ENCODE measurements at regions not wholly inside any gene's neighbourhood (a gene's known extent, or its start where the extent isn't known, plus 50 kb on each side); places are given as distances from the start of the nearest gene placed in this dataset.

- DNase-seq (ENCODE audit: low read depth, low spot score) = no peak
These were observed 445.3 kb upstream of the MAF start for GRCh38 chr16:80045861-80046260.

- no peak for DNase-seq (ENCODE audit: low read depth, low spot score)
These were observed 440.9 kb upstream of the MAF start for GRCh38 chr16:80041410-80041809.

GRCh38 chr16:80040814-80041213, 440.3 kb upstream of the MAF start:
- DNase-seq (ENCODE audit: low read depth, low spot score) = no peak

- no peak for DNase-seq (ENCODE audit: low read depth, low spot score)
These were observed 439.9 kb upstream of the MAF start for GRCh38 chr16:80040413-80040812.

GRCh38 chr16:80039777-80040176, 439.2 kb upstream of the MAF start:
- no peak for DNase-seq (ENCODE audit: low read depth, low spot score)

GRCh38 chr16:80038566-80038965, 438.0 kb upstream of the MAF start:
- DNase-seq (ENCODE audit: low read depth, low spot score) = no peak

- DNase-seq (ENCODE audit: low read depth, low spot score) = no peak
These were observed 434.6 kb upstream of the MAF start for GRCh38 chr16:80034948-80035663.

- no peak for DNase-seq (ENCODE audit: low read depth, low spot score)
These were observed 433.9 kb upstream of the MAF start for GRCh38 chr16:80034469-80034826.

GRCh38 chr16:80033783-80034468, 433.4 kb upstream of the MAF start:
- DNase-seq (ENCODE audit: low read depth, low spot score) = no peak

GRCh38 chr16:80029761-80030481, 429.4 kb upstream of the MAF start:
- no peak for DNase-seq (ENCODE audit: low read depth, low spot score)

- DNase-seq (ENCODE audit: low read depth, low spot score) = no peak
These were observed 428.8 kb upstream of the MAF start for GRCh38 chr16:80029381-80029630.

- DNase-seq (ENCODE audit: low read depth, low spot score) = no peak
These were observed 428.2 kb upstream of the MAF start for GRCh38 chr16:80028581-80029380.

GRCh38 chr16:80027007-80027965, 426.7 kb upstream of the MAF start:
- peak; percentile 0 for DNase-seq (ENCODE audit: low read depth, low spot score)

- no peak for DNase-seq (ENCODE audit: low read depth, low spot score)
These were observed 424.7 kb upstream of the MAF start for GRCh38 chr16:80025236-80025635.

- no peak for DNase-seq (ENCODE audit: low read depth, low spot score)
These were observed 423.9 kb upstream of the MAF start for GRCh38 chr16:80024443-80024842.

GRCh38 chr16:80023865-80024264, 423.3 kb upstream of the MAF start:
- no peak for DNase-seq (ENCODE audit: low read depth, low spot score)

- DNase-seq (ENCODE audit: low read depth, low spot score) = no peak
These were observed 418.9 kb upstream of the MAF start for GRCh38 chr16:80019395-80019794.

- no peak for DNase-seq (ENCODE audit: low read depth, low spot score)
These were observed 417.9 kb upstream of the MAF start for GRCh38 chr16:80018466-80018865.

- no peak for DNase-seq (ENCODE audit: low read depth, low spot score)
These were observed 416.3 kb upstream of the MAF start for GRCh38 chr16:80016731-80017326.

GRCh38 chr16:80015566-80015965, 415.0 kb upstream of the MAF start:
- DNase-seq (ENCODE audit: low read depth, low spot score) = no peak
